ENCODE measurements at regions not wholly inside any gene's neighbourhood (a gene's known extent, or its start where the extent isn't known, plus 50 kb on each side); places are given as distances from the start of the nearest gene placed in this dataset.
A peak's percentile ranks its signal among the peaks of the same experiment; 100 is the strongest.

DNA sequence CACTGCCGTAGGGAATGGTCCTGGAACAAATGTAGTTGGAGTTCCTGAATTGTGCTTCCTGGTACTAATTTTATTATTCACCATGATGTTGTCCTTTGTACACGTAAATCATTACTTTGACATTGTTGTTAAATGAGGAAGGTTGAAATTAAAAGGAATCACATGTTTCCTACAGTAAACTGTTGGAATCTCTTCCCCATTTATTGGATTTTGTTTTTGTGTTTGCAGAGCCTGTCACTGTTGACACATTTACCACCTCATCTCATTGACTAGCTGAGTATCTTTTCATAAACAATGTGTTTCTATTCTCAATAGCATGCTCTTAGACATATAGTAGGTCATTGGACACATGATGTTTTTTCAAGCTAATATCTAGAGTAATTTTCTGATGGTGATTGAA lies 1012.5 kb downstream of the NR2F1-AS1 start:
- no peak for FAIRE-seq

GRCh38 chr5:92567831-92568450 lies 1013.1 kb downstream of the NR2F1-AS1 start:
- Histone ChIP-seq H3K27ac (ENCODE audit: low read depth in 2 of 2, low read length in 2 of 2) (no peak overlapping the region), H3K9me3 (ENCODE audit: control insufficient read depth in 2 of 3, insufficient read depth in 1 of 3, low read length in 3 of 3) (no peaks in the 10 kb centered on the region), H3K4me3 (ENCODE audit: low read length in 3 of 3) (no peak overlapping the region), H3K4me1 (ENCODE audit: control insufficient read depth in 2 of 3, insufficient read depth in 2 of 3, low read depth in 1 of 3, low read length in 3 of 3) (no peaks in the 10 kb centered on the region), H3K9ac (ENCODE audit: low read length in 3 of 3) (no peak overlapping the region), H3K36me3 (ENCODE audit: control insufficient read depth in 2 of 3, insufficient read depth in 3 of 3, low read length in 3 of 3) (no peaks in the 10 kb centered on the region), H3K27me3 (ENCODE audit: control insufficient read depth, insufficient read depth, low read length) (no peaks in the 10 kb centered on the region)
- DNase-seq (no peak), FAIRE-seq (no peak)
- TF ChIP-seq, protein P1, sequence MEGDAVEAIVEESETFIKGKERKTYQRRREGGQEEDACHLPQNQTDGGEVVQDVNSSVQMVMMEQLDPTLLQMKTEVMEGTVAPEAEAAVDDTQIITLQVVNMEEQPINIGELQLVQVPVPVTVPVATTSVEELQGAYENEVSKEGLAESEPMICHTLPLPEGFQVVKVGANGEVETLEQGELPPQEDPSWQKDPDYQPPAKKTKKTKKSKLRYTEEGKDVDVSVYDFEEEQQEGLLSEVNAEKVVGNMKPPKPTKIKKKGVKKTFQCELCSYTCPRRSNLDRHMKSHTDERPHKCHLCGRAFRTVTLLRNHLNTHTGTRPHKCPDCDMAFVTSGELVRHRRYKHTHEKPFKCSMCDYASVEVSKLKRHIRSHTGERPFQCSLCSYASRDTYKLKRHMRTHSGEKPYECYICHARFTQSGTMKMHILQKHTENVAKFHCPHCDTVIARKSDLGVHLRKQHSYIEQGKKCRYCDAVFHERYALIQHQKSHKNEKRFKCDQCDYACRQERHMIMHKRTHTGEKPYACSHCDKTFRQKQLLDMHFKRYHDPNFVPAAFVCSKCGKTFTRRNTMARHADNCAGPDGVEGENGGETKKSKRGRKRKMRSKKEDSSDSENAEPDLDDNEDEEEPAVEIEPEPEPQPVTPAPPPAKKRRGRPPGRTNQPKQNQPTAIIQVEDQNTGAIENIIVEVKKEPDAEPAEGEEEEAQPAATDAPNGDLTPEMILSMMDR (IDR thresholded peaks at IDR 0.05; ENCODE audit: borderline replicate concordance, extremely low read depth, insufficient read depth): no peak
- intact Hi-C loops (cut with DNase I): no loop called here

More for the DNA sequence above, 1012.5 kb downstream of the NR2F1-AS1 start:
- no peak overlapping the region for H3K9ac ChIP-seq (ENCODE audit: low read length in 3 of 3)
- H3K4me1 ChIP-seq (ENCODE audit: control insufficient read depth in 2 of 3, insufficient read depth in 2 of 3, low read depth in 1 of 3, low read length in 3 of 3): no peaks in the 10 kb centered on the region
- DNase-seq: no peak
- intact Hi-C loops (cut with DNase I): no loop called here
- no peaks in the 10 kb centered on the region for H3K9me3 ChIP-seq (ENCODE audit: control insufficient read depth in 2 of 3, insufficient read depth in 1 of 3, low read length in 3 of 3)
- TF ChIP-seq, protein P1 (IDR thresholded peaks at IDR 0.05; ENCODE audit: borderline replicate concordance, extremely low read depth, insufficient read depth): no peak
- H3K27ac ChIP-seq (ENCODE audit: low read depth in 2 of 2, low read length in 2 of 2): no peak overlapping the region
- no peaks in the 10 kb centered on the region for H3K27me3 ChIP-seq (ENCODE audit: control insufficient read depth, insufficient read depth, low read length)
- no peak overlapping the region for H3K4me3 ChIP-seq (ENCODE audit: low read length in 3 of 3)
- H3K36me3 ChIP-seq (ENCODE audit: control insufficient read depth in 2 of 3, insufficient read depth in 3 of 3, low read length in 3 of 3): no peaks in the 10 kb centered on the region

- no peaks in the 10 kb centered on the region for H3K36me3 ChIP-seq (ENCODE audit: control insufficient read depth in 2 of 3, insufficient read depth in 3 of 3, low read length in 3 of 3)
- no peaks in the 10 kb centered on the region for H3K27me3 ChIP-seq (ENCODE audit: control insufficient read depth, insufficient read depth, low read length)
- H3K27ac ChIP-seq (ENCODE audit: low read depth in 2 of 2, low read length in 2 of 2): no peak overlapping the region
- no peak overlapping the region for H3K4me3 ChIP-seq (ENCODE audit: low read length in 3 of 3)
- H3K9ac ChIP-seq (ENCODE audit: low read length in 3 of 3): no peak overlapping the region
- H3K9me3 ChIP-seq (ENCODE audit: control insufficient read depth in 2 of 3, insufficient read depth in 1 of 3, low read length in 3 of 3): no peaks in the 10 kb centered on the region
- FAIRE-seq (peak; percentile 19), DNase-seq (peak in 1 of 5 donors; percentile 41)
- TF ChIP-seq, protein P1 (IDR thresholded peaks at IDR 0.05; ENCODE audit: borderline replicate concordance, extremely low read depth, insufficient read depth): no peak
- intact Hi-C loops (cut with DNase I): no loop called here
- no peaks in the 10 kb centered on the region for H3K4me1 ChIP-seq (ENCODE audit: control insufficient read depth in 2 of 3, insufficient read depth in 2 of 3, low read depth in 1 of 3, low read length in 3 of 3)
Measured at GRCh38 chr5:92566113-92566786, 1014.8 kb downstream of the NR2F1-AS1 start.
